ENCODE measurements at regions not wholly inside any gene's neighbourhood (a gene's known extent, or its start where the extent isn't known, plus 50 kb on each side); places are given as distances from the start of the nearest gene placed in this dataset.

GRCh38 chr4:126018274-126018673 lies 703.5 kb downstream of the FAT4 start:
- TF ChIP-seq EP300 (IDR thresholded peaks at IDR 0.05) (no peak), POLR2A (IDR thresholded peaks at IDR 0.05) (no peak)
- TF ChIP-seq, protein P1, sequence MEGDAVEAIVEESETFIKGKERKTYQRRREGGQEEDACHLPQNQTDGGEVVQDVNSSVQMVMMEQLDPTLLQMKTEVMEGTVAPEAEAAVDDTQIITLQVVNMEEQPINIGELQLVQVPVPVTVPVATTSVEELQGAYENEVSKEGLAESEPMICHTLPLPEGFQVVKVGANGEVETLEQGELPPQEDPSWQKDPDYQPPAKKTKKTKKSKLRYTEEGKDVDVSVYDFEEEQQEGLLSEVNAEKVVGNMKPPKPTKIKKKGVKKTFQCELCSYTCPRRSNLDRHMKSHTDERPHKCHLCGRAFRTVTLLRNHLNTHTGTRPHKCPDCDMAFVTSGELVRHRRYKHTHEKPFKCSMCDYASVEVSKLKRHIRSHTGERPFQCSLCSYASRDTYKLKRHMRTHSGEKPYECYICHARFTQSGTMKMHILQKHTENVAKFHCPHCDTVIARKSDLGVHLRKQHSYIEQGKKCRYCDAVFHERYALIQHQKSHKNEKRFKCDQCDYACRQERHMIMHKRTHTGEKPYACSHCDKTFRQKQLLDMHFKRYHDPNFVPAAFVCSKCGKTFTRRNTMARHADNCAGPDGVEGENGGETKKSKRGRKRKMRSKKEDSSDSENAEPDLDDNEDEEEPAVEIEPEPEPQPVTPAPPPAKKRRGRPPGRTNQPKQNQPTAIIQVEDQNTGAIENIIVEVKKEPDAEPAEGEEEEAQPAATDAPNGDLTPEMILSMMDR (IDR thresholded peaks at IDR 0.05) = no peak
